GM18861 (cell line): ENCODE measurements at regions not wholly inside any gene's neighbourhood (a gene's known extent, or its start where the extent isn't known, plus 50 kb on each side); places are given as distances from the start of the nearest gene placed in this dataset.

Experiments used
- ATAC-seq: cut with Tn5 transposase; IDR thresholded peaks from one replicate; pipeline ENCODE4 v1.9.1; 2021; ENCODE audit not compliant: unreplicated experiment

DNA sequence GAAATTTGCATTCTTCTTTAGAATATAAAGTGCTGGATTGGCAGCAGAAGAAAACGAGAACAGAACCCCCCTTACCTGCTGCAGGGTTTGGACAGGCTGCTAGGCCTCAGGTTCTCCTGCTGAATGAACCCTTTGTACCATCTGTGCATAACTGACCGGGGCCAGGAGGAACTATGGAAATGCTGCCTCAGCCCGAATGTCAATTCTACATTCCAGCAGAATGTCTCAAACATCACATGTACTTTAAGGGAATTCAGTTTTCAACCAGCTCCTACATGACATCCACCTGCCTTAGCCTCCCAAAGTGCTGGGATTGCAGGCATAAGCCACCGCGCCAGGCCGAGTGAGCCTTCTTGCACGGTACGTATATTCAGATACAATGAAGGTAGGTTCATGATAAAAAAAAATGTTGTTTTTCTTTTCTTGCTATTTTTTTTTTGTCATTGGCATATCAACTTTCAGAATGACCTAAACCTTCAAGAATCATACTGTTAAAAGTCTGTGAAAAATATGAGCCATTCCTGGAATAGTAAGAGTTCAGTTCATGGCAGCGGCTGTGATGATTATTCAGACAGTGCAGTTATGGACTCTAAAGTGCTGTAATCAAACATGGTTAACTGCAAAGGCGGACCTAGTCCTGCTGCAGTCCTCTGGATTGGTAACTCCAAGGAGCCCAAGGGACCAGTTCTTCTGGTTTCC, 84.4 kb upstream of the TNS3 start:
- no peak for ATAC-seq

- no peak for ATAC-seq
These were observed 82.8 kb upstream of the TNS3 start for GRCh38 chr7:47664650-47665195.

- no peak for ATAC-seq
These were observed 81.9 kb upstream of the TNS3 start for GRCh38 chr7:47663851-47664250.

DNA sequence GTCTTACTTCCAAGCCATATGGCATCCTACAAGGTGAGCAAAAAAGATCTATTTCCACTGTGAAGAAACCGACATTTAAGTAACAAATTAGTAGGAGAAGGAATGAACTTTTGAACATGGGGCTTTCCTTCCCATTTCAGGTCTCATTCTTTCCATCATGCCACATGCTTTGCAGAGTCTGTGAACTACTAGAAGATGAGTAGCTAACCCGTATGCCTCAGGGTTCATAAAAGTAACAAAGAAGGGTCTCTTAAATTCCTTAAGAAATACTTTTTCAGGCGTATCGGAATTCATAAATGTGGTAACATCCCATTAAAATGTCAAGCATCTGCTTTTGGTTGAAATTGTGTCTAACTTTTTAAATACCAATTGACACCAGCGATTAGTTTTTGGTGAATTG, 81.3 kb upstream of the TNS3 start:
- no peak for ATAC-seq

DNA sequence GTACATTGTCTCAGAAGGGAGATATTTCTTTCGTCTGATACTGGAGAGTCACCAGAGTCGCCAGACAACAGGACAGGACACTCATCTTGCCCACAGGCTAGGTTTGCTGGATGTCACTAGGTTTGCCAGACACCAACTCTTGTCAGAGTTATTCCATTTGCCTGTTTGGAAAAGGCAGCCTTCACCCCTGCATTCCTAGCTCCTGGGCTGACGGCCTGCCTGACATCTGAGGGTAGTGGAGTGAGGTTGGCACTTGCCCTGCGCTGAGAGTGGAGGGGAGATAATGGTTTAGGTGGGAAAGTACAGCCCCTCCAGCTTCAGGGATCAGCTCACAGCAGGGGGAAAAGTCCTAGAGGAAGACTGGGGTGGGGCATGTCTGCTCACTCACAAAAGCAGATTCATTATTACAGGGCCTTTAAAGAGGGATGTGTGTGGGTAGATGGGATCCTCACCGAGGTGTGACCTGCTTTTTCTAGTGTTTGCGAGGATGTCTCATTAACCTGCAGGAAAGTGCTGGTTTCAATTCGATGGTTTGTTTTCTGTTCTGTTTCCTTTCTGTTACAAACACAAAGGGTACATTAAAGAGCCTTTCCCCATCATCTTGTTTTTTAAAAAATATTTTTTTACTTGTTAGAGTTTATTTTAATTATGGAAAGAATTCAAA, 79.3 kb upstream of the TNS3 start:
- no peak for ATAC-seq

- ATAC-seq, result no peak
These were observed 78.0 kb upstream of the TNS3 start for GRCh38 chr7:47659664-47660462.

DNA sequence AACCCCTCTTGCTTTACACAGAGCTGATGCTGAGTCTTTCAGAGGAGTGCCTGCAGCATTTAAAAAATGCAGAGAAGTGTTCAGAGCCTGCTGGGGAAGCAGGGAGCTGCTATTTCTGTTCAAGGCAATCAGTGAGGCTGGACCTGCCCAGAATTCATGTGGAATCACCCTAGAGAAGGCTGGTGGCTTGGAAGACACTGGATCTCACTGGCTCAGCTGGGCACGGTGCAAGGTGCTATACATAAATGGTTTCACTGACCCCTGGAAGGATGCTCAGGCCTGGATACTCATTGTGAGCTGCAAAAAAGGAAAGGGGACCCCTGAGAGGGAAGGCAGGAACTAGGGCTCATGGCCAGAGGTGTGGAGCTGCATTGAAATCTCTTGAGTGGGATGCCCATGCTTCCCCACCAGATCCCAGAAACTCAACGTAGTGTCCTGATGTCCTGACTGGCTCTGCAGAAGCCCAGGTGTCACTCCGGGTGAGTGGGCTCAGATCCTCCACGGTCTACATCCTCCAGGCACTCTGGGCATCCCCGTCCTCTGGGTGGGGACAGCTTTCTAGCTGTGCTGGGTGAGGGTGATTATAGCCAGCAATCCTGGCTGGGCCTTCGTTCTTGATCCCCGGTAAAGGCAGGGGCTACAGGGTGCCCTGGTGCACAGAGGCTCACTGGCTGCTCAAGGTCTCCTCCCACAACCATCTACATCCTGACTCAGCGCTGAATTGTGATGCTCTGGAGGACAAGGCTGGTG, 77.2 kb upstream of the TNS3 start:
- no peak for ATAC-seq

- no peak for ATAC-seq
These were observed 75.2 kb upstream of the TNS3 start for GRCh38 chr7:47657126-47657525.

GRCh38 chr7:47654672-47655298, 72.9 kb upstream of the TNS3 start:
- ATAC-seq, result no peak

GRCh38 chr7:47653550-47654411, 71.9 kb upstream of the TNS3 start:
- ATAC-seq, result no peak

DNA sequence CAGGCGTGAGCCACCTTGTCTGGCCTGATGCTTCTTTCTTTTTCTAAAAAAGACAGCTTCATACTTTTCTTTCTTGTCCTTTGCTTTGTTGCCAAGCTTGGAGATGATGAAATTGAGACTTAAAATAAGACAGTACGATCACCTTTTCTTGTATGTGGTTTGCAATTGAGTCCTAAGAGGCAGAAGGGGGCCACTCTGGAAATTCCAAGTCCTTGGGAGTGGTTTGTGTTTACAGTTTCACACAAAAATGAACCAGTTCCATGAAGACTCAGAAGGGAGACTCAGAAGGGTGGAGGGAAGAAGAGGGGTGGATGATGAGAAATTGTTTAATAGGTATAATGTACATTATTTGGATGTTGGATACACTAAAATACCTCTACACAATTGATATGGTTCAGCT, 70.7 kb upstream of the TNS3 start:
- ATAC-seq, result no peak

DNA sequence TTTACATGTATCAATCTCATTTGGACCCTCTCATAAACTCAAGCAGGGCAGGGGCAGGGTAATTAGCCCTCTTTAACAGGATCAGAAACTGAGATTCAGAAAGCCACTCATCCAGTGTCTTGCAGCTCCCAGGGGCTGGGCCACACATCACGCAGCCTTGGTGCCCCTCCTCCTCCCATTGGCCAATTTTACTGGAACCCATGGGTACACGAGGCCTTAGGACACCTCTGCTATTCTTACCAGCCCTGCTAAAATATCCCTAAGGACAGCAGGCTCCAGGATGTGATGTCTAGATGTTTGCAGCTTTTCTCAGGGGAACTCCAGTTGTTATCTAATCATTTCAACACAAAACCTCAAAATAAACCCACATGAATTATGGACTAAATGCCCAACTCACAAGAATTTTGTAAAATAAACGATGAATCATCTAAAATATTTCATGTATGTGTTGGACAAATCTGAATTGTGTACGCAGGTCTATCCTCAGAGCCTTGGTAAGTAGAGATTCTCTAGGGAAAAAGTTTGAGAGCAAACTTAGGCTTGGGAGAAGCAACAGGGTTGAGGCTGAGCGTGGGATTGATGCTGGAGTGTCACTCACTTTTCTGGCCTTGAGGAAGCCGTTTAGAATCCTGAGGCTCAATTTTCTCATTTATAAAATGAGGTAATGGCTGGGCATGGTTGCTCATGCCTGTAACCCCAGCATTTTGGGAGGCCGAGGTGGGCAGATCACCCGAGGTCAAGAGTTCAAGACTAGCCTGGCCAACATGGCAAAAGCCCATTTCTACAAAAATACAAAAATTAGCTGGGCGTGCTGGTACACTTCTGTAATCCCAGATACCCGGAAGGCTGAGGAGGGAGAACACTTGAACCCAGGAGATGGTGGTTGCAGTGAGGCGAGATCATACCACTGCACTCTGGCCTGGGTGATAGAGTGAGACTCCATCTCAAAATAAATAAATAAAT, 69.7 kb upstream of the TNS3 start:
- no peak for ATAC-seq

DNA sequence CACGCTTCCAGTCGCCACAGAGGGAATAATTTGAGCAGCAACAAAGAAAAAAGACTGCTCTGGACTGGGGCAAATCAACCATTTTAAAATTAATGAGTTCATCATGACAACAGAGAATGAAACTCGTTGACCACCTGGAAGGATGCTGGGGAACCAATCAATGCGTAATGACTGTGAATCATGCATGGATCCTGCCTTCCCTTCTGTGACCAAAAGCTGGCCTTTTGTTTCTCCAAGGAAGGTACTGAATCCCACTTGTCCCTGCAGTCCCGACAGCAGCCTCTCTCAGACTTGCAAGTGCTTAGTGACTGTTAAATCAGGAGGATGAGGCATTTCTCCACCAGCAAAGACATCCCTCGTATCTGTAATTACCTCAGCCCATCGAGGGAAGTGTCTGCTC, 68.0 kb upstream of the TNS3 start:
- ATAC-seq, result no peak

DNA sequence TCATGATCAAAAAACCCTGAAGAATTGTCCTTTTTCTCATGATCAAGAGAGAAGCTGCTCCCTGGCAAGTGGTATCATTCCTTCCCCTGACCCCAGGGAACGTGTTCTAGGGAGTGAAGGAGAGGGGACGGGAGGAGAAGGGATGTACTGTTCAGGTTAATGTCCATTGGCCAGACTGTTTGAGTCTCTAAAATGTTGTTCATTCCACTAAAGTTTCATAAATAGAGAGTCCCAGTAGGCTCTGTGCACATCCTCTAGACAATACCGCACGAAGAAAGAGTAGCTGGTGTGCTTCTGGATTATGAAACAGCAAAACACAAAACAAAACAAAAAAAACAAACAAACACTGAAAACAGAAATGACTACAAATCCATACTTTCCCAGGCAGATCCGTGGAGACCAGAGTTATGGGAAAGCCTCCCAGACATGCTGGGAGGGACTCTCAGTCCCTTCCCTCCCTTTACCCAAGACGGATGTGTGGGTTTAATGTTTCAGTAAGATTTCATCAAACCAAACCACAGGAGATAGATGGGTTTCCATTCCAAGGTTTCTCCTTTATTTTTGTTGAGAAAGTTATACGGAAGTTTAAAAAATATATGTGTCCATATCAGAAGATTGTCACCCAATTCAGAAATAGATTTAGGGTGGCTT, 66.5 kb upstream of the TNS3 start:
- ATAC-seq, result no peak

DNA sequence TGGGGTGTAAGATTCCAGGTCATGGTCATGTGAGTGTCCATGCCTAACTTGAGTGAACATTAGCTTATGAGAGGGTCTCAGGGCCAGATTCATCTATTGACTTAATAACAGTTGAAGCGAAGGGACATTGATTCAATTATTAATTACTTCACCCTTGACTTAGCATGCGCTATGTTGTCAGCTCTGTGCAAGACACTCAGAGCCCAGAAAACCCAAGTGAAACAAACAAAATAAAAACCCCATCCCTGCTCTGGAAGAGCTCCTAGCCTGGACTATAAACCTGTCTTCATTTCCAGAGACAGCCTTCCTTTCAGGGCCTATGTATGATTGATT, 66.0 kb upstream of the TNS3 start:
- ATAC-seq, result no peak

DNA sequence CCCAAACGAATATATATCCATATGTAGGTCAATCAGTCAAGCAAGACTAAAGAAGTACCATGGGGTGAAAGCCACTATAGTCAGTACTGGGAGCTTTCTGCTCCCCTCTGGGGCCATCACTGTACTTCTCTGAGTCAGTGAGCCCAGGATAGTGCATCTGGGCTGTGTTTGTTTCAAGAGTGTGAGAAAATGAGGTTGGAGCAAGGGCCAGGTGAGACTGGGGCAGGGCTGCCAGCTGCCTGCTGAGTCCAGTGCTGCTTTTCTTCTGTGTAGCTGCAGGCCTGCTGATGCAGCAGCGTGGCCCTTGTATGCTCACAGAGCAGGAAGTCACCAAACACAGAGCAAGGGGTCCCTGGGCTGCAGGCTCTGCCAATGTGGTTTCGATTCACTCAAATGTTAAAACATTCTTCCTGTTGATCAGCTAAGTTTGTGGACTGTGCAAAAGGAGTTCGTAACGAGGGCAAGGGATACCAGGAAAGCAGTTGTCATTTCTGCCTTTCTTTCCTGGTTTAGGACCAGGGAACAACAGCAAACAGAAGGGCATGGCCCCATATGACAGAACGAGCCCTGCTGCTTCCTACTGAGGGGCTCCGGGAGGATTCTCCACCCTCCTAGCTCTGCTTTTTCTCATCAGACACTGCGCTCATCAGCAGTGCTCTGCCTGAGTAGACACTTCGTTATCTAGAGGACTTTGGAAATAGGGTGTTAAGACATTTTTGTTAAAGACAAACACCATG, 65.4 kb upstream of the TNS3 start:
- ATAC-seq, result peak; percentile 77

DNA sequence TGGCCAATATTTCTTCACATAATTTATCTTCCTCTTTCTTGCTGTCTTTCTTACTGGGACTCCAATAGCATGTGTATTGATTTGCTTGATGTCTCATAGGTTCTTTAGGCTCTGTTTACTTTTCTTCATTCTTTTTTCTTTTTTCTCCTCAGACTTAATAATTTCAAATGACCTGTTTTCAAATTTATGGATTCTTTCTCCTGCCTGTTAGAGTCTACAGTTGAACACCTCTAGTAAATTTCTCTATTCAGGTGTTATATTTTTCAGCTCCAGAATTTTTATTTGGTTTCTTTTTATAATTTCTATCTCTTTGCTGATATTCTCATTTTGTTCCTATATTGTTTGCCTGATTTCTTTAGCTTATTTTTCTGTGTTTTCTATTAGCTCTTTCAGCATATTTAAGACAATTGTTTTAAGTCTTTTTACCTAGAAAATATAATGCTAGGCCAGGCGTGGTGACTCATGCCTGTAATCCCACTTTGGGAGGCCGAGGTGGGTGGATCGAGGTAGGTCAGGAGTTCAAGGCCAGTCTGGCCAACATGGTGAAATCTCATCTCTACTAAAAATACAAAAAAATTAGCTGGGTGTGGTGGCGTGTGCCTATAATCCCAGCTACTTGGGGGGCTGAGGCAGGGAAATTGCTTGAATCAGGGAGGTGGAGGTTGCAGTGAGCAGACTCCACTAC, 61.9 kb upstream of the TNS3 start:
- no peak for ATAC-seq
